Chondrocyte (in vitro differentiated cells): ENCODE measurements at regions not wholly inside any gene's neighbourhood (a gene's known extent, or its start where the extent isn't known, plus 50 kb on each side); places are given as distances from the start of the nearest gene placed in this dataset.
A peak's percentile ranks its signal among the peaks of the same experiment; 100 is the strongest.

Experiments
- DNase-seq: peaks from one replicate; pipeline ENCODE4 v3.0.0; 2021; ENCODE audit warnings: mixed read lengths, low spot score
- H3K27ac Mint-ChIP-seq: one replicate; pipeline ENCODE4 v1.8.0; 2021; ENCODE audit warnings: mild to moderate bottlenecking, moderate library complexity, mixed read lengths; ENCODE audit not compliant: unreplicated experiment
- H3K27me3 Mint-ChIP-seq: 2 replicates; pipeline ENCODE4 v1.8.0; 2021; ENCODE audit warnings: low read depth, mixed read lengths
- H3K36me3 Mint-ChIP-seq: 2 replicates; pipeline ENCODE4 v1.8.0; 2021; ENCODE audit warnings: low read depth, mixed read lengths
- H3K4me1 Mint-ChIP-seq: 2 replicates; pipeline ENCODE4 v1.8.0; 2021; ENCODE audit warnings: low read depth, mild to moderate bottlenecking, mixed read lengths
- H3K4me3 Mint-ChIP-seq: one replicate; pipeline ENCODE4 v1.8.0; 2021; ENCODE audit warnings: mild to moderate bottlenecking, moderate library complexity, mixed read lengths; ENCODE audit not compliant: unreplicated experiment
- H3K9me3 Mint-ChIP-seq: 2 replicates; pipeline ENCODE4 v1.8.0; 2021; ENCODE audit warnings: low read depth, mixed read lengths
- TF ChIP-seq, protein P1 (sequence below): fragments of 200-600 bp; sonication (generic); IDR thresholded peaks from 2 replicates; pipeline ENCODE4 v1.5.0; 2021; ENCODE audit warnings: antibody characterized with exemption, mild to moderate bottlenecking, moderate library complexity

DNA sequence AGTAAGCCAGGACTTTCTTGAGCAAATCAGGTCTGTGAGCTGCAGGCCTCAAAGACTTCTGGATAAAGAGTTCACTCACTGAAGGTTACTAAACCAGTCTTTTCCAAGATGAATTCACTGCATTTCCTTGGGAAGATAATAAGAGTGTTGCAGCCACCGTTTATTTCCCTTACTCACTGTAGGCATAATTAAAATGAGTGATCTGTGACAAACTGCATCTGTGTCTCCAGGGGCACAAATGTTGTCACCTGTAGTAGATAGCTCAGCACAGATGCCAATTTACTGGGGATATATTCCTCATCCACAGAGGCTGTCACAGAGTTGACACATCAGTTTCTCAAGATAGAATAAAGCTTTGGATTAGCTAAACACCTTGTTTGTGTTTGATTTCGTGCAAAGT lies 580.2 kb downstream of the SPRY1 start:
- TF ChIP-seq, protein P1, sequence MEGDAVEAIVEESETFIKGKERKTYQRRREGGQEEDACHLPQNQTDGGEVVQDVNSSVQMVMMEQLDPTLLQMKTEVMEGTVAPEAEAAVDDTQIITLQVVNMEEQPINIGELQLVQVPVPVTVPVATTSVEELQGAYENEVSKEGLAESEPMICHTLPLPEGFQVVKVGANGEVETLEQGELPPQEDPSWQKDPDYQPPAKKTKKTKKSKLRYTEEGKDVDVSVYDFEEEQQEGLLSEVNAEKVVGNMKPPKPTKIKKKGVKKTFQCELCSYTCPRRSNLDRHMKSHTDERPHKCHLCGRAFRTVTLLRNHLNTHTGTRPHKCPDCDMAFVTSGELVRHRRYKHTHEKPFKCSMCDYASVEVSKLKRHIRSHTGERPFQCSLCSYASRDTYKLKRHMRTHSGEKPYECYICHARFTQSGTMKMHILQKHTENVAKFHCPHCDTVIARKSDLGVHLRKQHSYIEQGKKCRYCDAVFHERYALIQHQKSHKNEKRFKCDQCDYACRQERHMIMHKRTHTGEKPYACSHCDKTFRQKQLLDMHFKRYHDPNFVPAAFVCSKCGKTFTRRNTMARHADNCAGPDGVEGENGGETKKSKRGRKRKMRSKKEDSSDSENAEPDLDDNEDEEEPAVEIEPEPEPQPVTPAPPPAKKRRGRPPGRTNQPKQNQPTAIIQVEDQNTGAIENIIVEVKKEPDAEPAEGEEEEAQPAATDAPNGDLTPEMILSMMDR, result no peak
- DNase-seq, result no peak
- no peaks in the 10 kb centered on the region for H3K27me3 Mint-ChIP-seq
- H3K27ac Mint-ChIP-seq, result no peak overlapping the region
- H3K4me3 Mint-ChIP-seq, result no peak overlapping the region
- peaks cover 9% of the 10 kb centered on the region for H3K9me3 Mint-ChIP-seq
- H3K36me3 Mint-ChIP-seq, result peaks cover 2% of the 10 kb centered on the region
- H3K4me1 Mint-ChIP-seq, result peaks cover 21% of the 10 kb centered on the region

DNA sequence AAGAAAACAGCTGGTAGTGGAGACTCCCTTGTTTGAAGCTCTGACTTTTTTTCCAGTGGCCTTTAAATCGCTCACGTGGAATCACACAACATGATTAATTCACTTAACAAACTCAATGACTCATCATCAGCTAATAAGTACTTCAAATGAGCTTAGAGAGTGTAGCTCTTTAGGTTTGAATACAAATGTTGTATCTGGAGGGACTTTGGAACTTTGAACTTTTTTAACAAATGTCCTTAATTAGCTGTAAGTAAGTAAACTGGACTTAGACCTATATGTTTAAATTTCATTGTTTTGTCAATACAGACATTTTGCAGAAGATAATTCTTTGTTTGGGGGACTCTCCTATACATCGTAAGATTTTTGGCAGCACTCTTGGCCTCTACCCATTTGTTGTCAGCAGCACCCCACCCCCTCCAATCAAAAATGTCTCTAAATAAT lies 581.1 kb downstream of the SPRY1 start:
- no peak overlapping the region for H3K4me3 Mint-ChIP-seq
- TF ChIP-seq, protein P1, result no peak
- peaks cover 21% of the 10 kb centered on the region for H3K4me1 Mint-ChIP-seq
- peaks cover 2% of the 10 kb centered on the region for H3K36me3 Mint-ChIP-seq
- no peak overlapping the region for H3K27ac Mint-ChIP-seq
- DNase-seq, result no peak
- peaks cover 12% of the 10 kb centered on the region for H3K9me3 Mint-ChIP-seq
- no peaks in the 10 kb centered on the region for H3K27me3 Mint-ChIP-seq

DNA sequence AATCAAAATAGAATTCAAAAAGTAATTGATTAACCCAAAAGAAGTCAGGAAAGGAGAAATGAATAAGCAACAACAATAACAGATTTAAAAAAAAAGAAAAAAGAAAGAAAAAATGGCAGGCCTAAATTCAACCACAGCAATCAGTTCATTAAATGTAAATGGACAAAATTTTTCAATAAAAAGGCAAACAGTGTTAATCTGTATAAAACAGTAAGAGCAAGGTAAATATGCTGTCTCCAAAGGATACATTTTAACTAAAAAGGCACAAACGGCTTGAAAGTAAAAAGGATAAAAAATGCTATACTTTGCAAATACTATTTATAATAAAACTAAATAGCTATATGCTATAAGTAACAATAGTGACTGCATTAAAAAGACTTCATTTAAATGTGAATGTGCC lies 582.0 kb downstream of the SPRY1 start:
- TF ChIP-seq, protein P1, result no peak
- peaks cover 2% of the 10 kb centered on the region for H3K36me3 Mint-ChIP-seq

DNA sequence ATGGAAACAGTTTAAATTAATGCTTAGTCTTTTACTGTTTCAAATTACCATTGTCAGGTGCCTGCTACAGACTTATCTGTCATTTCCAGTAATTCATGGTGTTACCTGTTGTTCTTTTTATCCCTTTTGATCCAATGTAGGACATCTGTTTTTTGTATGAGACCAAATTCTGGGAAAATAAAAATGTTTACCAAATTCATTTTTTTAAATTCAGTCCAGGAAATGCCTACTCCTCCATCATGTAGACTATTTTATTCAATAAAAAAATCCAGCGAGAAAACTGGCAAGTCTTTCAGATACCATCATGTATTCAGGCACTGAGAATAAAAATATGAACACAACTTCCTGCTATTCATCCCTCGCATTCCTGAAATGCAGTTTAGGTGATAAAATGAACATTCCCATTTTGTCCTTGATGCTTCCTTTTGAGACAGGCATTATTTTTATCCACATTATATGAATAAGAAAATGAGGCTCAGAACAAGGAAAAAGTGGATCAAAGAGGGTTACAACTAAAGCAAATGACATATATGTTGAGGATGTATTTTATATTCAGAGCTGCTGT lies 584.2 kb downstream of the SPRY1 start:
- Mint-ChIP-seq H3K27ac (no peak overlapping the region), H3K27me3 (no peaks in the 10 kb centered on the region), H3K9me3 (peaks cover 14% of the 10 kb centered on the region), H3K36me3 (peaks cover 3% of the 10 kb centered on the region), H3K4me1 (peaks cover 17% of the 10 kb centered on the region), H3K4me3 (no peak overlapping the region)
- TF ChIP-seq, protein P1, result no peak
- no peak for DNase-seq

More for the DNA sequence above, 582.0 kb downstream of the SPRY1 start:
- Mint-ChIP-seq H3K27ac (no peak overlapping the region), H3K9me3 (peaks cover 9% of the 10 kb centered on the region), H3K4me3 (no peak overlapping the region), H3K27me3 (no peaks in the 10 kb centered on the region), H3K4me1 (peaks cover 21% of the 10 kb centered on the region)
- DNase-seq, result no peak

DNA sequence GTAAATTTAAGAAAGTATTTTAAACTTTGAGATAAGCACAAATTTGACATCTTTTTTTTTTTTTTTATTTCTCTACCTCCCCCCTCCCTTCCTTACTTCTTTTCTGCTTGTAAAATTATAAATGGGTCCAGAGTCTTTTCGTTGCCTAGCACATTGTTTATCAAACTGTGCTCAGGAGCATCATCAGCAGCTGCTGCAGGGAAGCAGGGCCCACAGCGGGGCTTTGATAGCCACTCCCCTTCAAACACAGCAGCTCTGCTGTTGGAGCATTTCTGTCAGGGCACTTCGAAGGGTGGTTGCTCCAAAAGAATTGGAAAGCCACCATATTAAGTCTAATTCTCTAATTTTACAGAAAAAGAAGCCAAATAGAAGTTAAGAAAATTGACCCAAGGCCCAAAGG lies 588.3 kb downstream of the SPRY1 start:
- no peak overlapping the region for H3K4me3 Mint-ChIP-seq

More for the DNA sequence above, 588.3 kb downstream of the SPRY1 start:
- TF ChIP-seq, protein P1, result no peak
- Mint-ChIP-seq H3K4me1 (peaks cover 31% of the 10 kb centered on the region), H3K27ac (peak overlapping the region; percentile 38), H3K27me3 (no peaks in the 10 kb centered on the region), H3K9me3 (peaks cover 14% of the 10 kb centered on the region), H3K36me3 (peaks cover 1% of the 10 kb centered on the region)
- no peak for DNase-seq
